ENCODE measurements at regions not wholly inside any gene's neighbourhood (a gene's known extent, or its start where the extent isn't known, plus 50 kb on each side); places are given as distances from the start of the nearest gene placed in this dataset.

- ChIA-PET POLR2A (interaction anchor here (0.6 to 1.0 kb wide), 4 partner anchors 14 to 70 kb away, joined by 3 read pairs; no protein-coding TSS in a partner anchor), CTCF (ENCODE audit: unreplicated experiment) (no interaction called here)
- Histone ChIP-seq H3K4me2 (ENCODE audit: low read length) (no peak overlapping the region), H3K4me1 (ENCODE audit: insufficient read depth, low read length, poor library complexity, severe bottlenecking) (no peaks in the 10 kb centered on the region), H3K9me3 (ENCODE audit: low read length) (no peaks in the 10 kb centered on the region), H3K9me2 (ENCODE audit: insufficient read depth, low read length) (no peaks in the 10 kb centered on the region), H3K4me3 (ENCODE audit: low read depth, low read length, poor library complexity, severe bottlenecking) (no peak overlapping the region), H2AFZ (ENCODE audit: low read length) (no peak overlapping the region), H3K36me3 (ENCODE audit: insufficient read depth, low read length) (no peaks in the 10 kb centered on the region), H3K79me2 (ENCODE audit: insufficient read depth, low read depth, low read length) (no peaks in the 10 kb centered on the region), H3K27ac (ENCODE audit: low read depth, low read length, poor library complexity, severe bottlenecking) (no peak overlapping the region), H4K20me1 (ENCODE audit: insufficient read depth, low read length) (no peaks in the 10 kb centered on the region)
- DNase-seq (ENCODE audit: low spot score), result no peak
- intact Hi-C loops (cut with micrococcal nuclease; ENCODE audit: unreplicated experiment), result no loop called here
- TF ChIP-seq EZH2phosphoT487 (IDR thresholded peaks at IDR 0.05; ENCODE audit: borderline replicate concordance, low read depth, low read length), result no peak
- TF ChIP-seq, protein P1, sequence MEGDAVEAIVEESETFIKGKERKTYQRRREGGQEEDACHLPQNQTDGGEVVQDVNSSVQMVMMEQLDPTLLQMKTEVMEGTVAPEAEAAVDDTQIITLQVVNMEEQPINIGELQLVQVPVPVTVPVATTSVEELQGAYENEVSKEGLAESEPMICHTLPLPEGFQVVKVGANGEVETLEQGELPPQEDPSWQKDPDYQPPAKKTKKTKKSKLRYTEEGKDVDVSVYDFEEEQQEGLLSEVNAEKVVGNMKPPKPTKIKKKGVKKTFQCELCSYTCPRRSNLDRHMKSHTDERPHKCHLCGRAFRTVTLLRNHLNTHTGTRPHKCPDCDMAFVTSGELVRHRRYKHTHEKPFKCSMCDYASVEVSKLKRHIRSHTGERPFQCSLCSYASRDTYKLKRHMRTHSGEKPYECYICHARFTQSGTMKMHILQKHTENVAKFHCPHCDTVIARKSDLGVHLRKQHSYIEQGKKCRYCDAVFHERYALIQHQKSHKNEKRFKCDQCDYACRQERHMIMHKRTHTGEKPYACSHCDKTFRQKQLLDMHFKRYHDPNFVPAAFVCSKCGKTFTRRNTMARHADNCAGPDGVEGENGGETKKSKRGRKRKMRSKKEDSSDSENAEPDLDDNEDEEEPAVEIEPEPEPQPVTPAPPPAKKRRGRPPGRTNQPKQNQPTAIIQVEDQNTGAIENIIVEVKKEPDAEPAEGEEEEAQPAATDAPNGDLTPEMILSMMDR (conservative IDR thresholded peaks at IDR 0.05; ENCODE audit: low read length), result no peak
- no TSS peak for BruUV-seq (replicated peaks)
Measured at GRCh38 chr9:21557428-21557768, 75.3 kb upstream of the IFNE start.

- no peak overlapping the region for H3K4me2 ChIP-seq (ENCODE audit: low read length)
- no peaks in the 10 kb centered on the region for H3K9me3 ChIP-seq (ENCODE audit: low read length)
- no peak overlapping the region for H3K4me3 ChIP-seq (ENCODE audit: low read depth, low read length, poor library complexity, severe bottlenecking)
- H3K4me1 ChIP-seq (ENCODE audit: insufficient read depth, low read length, poor library complexity, severe bottlenecking), result no peaks in the 10 kb centered on the region
- POLR2A ChIA-PET, result interaction anchor here (1.0 kb wide), 1 partner anchor 13 kb away, joined by 3 read pairs; no protein-coding TSS in a partner anchor
- H4K20me1 ChIP-seq (ENCODE audit: insufficient read depth, low read length), result no peaks in the 10 kb centered on the region
- no peaks in the 10 kb centered on the region for H3K79me2 ChIP-seq (ENCODE audit: insufficient read depth, low read depth, low read length)
- TF ChIP-seq, protein P1 (conservative IDR thresholded peaks at IDR 0.05; ENCODE audit: low read length), result no peak
- TF ChIP-seq EZH2phosphoT487 (IDR thresholded peaks at IDR 0.05; ENCODE audit: borderline replicate concordance, low read depth, low read length), result no peak
- CTCF ChIA-PET (ENCODE audit: unreplicated experiment), result no interaction called here
- no peaks in the 10 kb centered on the region for H3K36me3 ChIP-seq (ENCODE audit: insufficient read depth, low read length)
- intact Hi-C loops (cut with micrococcal nuclease; ENCODE audit: unreplicated experiment), result no loop called here
- DNase-seq (ENCODE audit: low spot score), result no peak
- H3K27ac ChIP-seq (ENCODE audit: low read depth, low read length, poor library complexity, severe bottlenecking), result no peak overlapping the region
- H3K9me2 ChIP-seq (ENCODE audit: insufficient read depth, low read length), result no peaks in the 10 kb centered on the region
- no peak overlapping the region for H2AFZ ChIP-seq (ENCODE audit: low read length)
- no TSS peak for BruUV-seq (replicated peaks)
Measured at GRCh38 chr9:21558079-21558478, 76.0 kb upstream of the IFNE start.

- Histone ChIP-seq H3K4me2 (ENCODE audit: low read length) (no peak overlapping the region), H3K36me3 (ENCODE audit: insufficient read depth, low read length) (no peaks in the 10 kb centered on the region), H4K20me1 (ENCODE audit: insufficient read depth, low read length) (no peaks in the 10 kb centered on the region), H3K4me3 (ENCODE audit: low read depth, low read length, poor library complexity, severe bottlenecking) (no peak overlapping the region), H2AFZ (ENCODE audit: low read length) (no peak overlapping the region), H3K9me3 (ENCODE audit: low read length) (no peaks in the 10 kb centered on the region), H3K4me1 (ENCODE audit: insufficient read depth, low read length, poor library complexity, severe bottlenecking) (no peaks in the 10 kb centered on the region), H3K9me2 (ENCODE audit: insufficient read depth, low read length) (no peaks in the 10 kb centered on the region), H3K79me2 (ENCODE audit: insufficient read depth, low read depth, low read length) (no peaks in the 10 kb centered on the region), H3K27ac (ENCODE audit: low read depth, low read length, poor library complexity, severe bottlenecking) (no peak overlapping the region)
- no peak for TF ChIP-seq EZH2phosphoT487 (IDR thresholded peaks at IDR 0.05; ENCODE audit: borderline replicate concordance, low read depth, low read length)
- TF ChIP-seq, protein P1 (conservative IDR thresholded peaks at IDR 0.05; ENCODE audit: low read length), result no peak
- no peak for DNase-seq (ENCODE audit: low spot score)
- intact Hi-C loops (cut with micrococcal nuclease; ENCODE audit: unreplicated experiment), result no loop called here
- ChIA-PET POLR2A (interaction anchor here (0.6 kb wide), 1 partner anchor 23 kb away, joined by 4 read pairs; no protein-coding TSS in a partner anchor), CTCF (ENCODE audit: unreplicated experiment) (no interaction called here)
- no TSS peak for BruUV-seq (replicated peaks)
Measured at GRCh38 chr9:21558615-21559401, 76.7 kb upstream of the IFNE start.
